Tibial artery (tissue), 4 donors: ENCODE measurements at regions not wholly inside any gene's neighbourhood (a gene's known extent, or its start where the extent isn't known, plus 50 kb on each side); places are given as distances from the start of the nearest gene placed in this dataset.

Source experiments
- DNase-seq, 2 donors: peaks; one replicate each; pipeline ENCODE4 v3.0.0-alpha.2; 2019
- H3K27ac ChIP-seq, 2 donors: fragments of 200-600 bp; sonication (generic) in 1 of 2; 1 replicate in 1 of 2; 2 replicates in 1 of 2; pipeline ENCODE4 v1.5.1; 2018 to 2019; ENCODE audit warnings: mild to moderate bottlenecking in 1 of 2
- H3K27me3 ChIP-seq, 2 donors: fragments of 200-600 bp; sonication (generic) in 1 of 2; one replicate each; pipeline versions ENCODE4 v1.5.1 to v1.6.0; 2016 to 2019
- H3K36me3 ChIP-seq, 3 donors: fragments of 200-600 bp; sonication (generic) in 2 of 3; one replicate each; pipeline ENCODE4 v1.5.1; 2016 to 2019; ENCODE audit warnings: mild to moderate bottlenecking in 2 of 3
- H3K4me1 ChIP-seq, 4 donors: fragments of 200-600 bp; sonication (generic) in 2 of 4; 1 replicate in 3 of 4; 2 replicates in 1 of 4; pipeline ENCODE4 v1.5.1; 2016 to 2019
- H3K4me3 ChIP-seq, 2 donors: fragments of 200-600 bp; sonication (generic) in 1 of 2; 1 replicate in 1 of 2; 2 replicates in 1 of 2; pipeline ENCODE4 v1.5.1; 2018 to 2019; ENCODE audit warnings: mild to moderate bottlenecking in 2 of 2
- H3K9me3 ChIP-seq, 3 donors: fragments of 200-600 bp; sonication (generic) in 1 of 3; one replicate each; pipeline ENCODE4 v1.5.1; 2016 to 2019
- intact Hi-C: fragments of 100-400 bp; cut with DNase I; formaldehyde crosslinking; loops from one replicate; pipeline ENCODE4 v1.15.0; 2023; ENCODE audit warnings: low total_unique reads
- TF ChIP-seq, protein P1 (sequence below), 2 experiments: fragments of 200-600 bp in 1 of 2; fragments of 450-650 bp in 1 of 2; IDR thresholded peaks; one replicate each; pipeline ENCODE4 v1.5.1; 2017 to 2019; ENCODE audit warnings: antibody characterized with exemption in 2 of 2, mild to moderate bottlenecking in 1 of 2, moderate library complexity in 1 of 2

DNA sequence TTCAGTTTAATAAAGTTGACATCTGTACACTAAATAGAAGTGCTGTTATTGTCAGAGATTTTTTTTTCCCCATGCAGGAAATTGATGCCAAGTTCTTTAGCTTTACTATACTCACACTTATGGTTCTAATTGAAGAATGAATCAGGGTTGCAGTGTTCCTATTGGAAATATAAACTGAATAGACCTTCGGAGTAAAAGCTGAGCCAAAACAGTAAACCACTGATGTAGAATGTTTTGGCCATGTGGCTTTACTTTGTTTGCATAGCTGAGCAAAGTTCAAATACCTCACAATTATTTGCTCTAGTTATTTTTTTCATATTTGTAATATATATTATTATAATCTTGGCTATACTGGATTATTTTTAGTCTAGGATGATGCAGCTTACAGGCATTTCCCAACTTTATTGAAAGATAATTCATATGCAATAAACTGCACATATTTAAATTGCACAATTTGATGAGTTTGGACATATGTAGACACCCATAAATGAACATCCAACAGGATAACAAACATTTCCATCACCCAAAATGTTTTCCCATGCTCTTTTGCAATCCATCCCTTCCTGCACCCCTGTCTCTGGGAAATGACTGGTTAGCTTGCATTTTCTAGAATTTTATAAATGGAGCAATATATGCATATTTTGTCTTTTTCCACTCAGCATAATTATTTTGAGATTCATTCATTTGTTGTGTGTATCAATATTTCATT, 105.8 kb upstream of the NOX3 start:
- DNase-seq: no peak
- Histone ChIP-seq H3K4me1 (no peaks in the 10 kb centered on the region), H3K27ac (no peak overlapping the region), H3K9me3 (no peaks in the 10 kb centered on the region), H3K36me3 (no peaks in the 10 kb centered on the region), H3K27me3 (no peaks in the 10 kb centered on the region), H3K4me3 (no peak overlapping the region)
- TF ChIP-seq, protein P1, sequence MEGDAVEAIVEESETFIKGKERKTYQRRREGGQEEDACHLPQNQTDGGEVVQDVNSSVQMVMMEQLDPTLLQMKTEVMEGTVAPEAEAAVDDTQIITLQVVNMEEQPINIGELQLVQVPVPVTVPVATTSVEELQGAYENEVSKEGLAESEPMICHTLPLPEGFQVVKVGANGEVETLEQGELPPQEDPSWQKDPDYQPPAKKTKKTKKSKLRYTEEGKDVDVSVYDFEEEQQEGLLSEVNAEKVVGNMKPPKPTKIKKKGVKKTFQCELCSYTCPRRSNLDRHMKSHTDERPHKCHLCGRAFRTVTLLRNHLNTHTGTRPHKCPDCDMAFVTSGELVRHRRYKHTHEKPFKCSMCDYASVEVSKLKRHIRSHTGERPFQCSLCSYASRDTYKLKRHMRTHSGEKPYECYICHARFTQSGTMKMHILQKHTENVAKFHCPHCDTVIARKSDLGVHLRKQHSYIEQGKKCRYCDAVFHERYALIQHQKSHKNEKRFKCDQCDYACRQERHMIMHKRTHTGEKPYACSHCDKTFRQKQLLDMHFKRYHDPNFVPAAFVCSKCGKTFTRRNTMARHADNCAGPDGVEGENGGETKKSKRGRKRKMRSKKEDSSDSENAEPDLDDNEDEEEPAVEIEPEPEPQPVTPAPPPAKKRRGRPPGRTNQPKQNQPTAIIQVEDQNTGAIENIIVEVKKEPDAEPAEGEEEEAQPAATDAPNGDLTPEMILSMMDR (IDR thresholded peaks at IDR 0.05): no peak
- intact Hi-C loops: no loop called here

DNA sequence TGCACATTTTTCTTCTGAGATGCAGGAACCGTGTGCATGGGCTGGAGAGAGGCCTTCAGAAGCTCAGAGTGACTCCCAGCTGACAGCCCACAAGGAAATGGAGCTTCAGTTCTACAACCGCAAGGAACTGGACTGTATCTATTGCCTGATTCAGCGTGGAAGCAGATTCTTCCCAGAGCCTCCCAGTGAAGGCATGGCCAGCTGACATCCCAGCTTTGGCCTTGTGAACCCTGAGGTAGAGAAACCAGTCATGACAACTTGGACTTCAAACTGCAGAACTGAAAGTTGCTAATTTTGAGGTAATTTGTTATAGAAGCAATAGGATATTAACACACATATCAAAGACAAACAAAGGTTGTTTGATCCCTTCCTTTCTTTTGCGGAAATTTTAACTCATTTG, 94.3 kb upstream of the NOX3 start:
- Histone ChIP-seq H3K27me3 (no peaks in the 10 kb centered on the region), H3K9me3 (no peaks in the 10 kb centered on the region), H3K4me1 (peaks cover 0 to 6% (median 0%) of the 10 kb centered on the region in 4 donors), H3K4me3 (no peak overlapping the region), H3K36me3 (no peaks in the 10 kb centered on the region), H3K27ac (no peak overlapping the region)
- no peak for DNase-seq
- intact Hi-C loops: no loop called here
- TF ChIP-seq, protein P1 (IDR thresholded peaks at IDR 0.05): no peak

DNA sequence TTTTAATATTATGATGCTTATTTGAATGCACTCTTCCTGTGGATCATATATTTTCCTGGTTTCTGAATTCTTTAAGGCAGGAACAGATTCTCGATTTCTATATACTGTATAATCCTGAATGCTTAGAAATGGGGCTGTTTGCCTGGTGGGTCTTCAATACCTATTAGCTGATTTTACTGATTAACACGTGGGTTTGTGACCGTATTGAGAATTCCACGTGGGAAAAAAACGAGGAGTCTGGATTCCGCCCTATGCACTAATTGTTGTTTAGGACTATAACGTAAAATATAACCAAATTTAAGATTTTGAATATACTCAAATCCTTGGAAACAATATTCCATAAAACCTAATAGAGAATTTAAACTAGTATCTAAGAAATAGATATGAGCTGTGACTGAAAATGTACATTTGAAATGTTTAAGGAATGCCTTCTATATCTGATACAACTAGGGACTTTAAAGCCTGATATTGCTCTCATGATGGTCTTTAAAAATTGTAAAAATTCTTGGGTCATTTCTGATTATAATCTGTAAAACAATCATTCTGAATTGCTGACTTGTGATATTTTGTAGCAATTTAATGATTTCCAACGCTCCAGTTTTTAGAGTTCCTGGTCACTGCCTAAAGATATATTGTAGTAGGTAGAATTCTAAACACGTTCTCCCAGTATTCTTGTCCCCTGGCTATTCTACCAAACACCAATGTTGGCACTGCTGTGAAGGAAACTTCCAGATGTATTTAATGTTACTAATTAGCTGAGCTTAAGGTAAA, 93.6 kb upstream of the NOX3 start:
- intact Hi-C loops: no loop called here

DNA sequence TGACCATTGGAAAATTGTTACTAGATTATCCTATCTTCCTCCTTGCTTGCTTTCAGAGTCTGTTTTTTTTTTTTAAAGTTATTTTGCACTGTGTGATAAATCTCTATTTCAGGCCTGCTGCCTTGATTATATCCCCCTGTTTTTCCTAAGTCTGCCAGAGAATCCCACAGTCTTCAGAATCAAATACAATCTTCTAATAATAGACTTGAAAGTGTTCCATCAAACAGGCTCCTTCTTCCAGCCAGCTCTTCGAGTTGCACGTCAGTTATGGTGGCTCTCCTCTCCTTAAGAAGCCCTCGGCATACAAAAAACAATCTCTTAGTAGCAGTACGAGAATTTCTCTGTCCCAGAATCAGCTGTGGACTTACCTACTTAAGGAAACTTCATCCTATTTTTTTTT, 92.9 kb upstream of the NOX3 start:
- Histone ChIP-seq H3K27me3 (no peaks in the 10 kb centered on the region), H3K9me3 (no peaks in the 10 kb centered on the region), H3K4me3 (no peak overlapping the region), H3K4me1 (peaks cover 0 to 6% (median 0%) of the 10 kb centered on the region in 4 donors), H3K36me3 (no peaks in the 10 kb centered on the region), H3K27ac (no peak overlapping the region)
- TF ChIP-seq, protein P1 (IDR thresholded peaks at IDR 0.05): no peak
- intact Hi-C loops: no loop called here
- DNase-seq: no peak

More for the DNA sequence above, 93.6 kb upstream of the NOX3 start:
- Histone ChIP-seq H3K36me3 (no peaks in the 10 kb centered on the region), H3K27ac (no peak overlapping the region), H3K9me3 (no peaks in the 10 kb centered on the region), H3K4me3 (no peak overlapping the region), H3K27me3 (no peaks in the 10 kb centered on the region), H3K4me1 (peaks cover 0 to 6% (median 0%) of the 10 kb centered on the region in 4 donors)
- no peak for DNase-seq
- TF ChIP-seq, protein P1 (IDR thresholded peaks at IDR 0.05): no peak

DNA sequence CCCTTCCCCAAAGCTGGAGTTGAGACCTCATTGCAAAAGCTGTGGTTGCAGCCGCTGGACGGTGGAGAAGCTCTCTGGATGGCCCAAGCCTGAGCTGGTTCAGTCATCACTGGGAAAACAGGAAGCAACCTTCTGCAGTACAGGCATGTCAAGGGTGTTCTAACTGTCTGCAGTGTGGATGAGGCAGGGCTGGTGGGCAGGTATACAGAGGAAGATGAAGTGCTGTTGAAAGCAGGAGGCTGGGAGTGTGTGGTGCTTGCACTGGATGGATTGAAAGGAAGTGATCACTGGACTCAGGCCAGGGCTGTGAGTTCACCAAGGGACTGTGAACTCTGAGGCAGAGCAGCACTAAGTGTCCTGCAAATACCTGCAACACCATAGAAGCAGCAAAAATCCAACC, 89.0 kb upstream of the NOX3 start:
- DNase-seq: no peak
- intact Hi-C loops: no loop called here
- TF ChIP-seq, protein P1 (IDR thresholded peaks at IDR 0.05): no peak
- H3K27ac ChIP-seq: no peak overlapping the region
- H3K9me3 ChIP-seq: no peaks in the 10 kb centered on the region
- no peak overlapping the region for H3K4me3 ChIP-seq
- no peaks in the 10 kb centered on the region for H3K36me3 ChIP-seq
- H3K4me1 ChIP-seq: peaks cover 0 to 6% (median 0%) of the 10 kb centered on the region in 4 donors
- H3K27me3 ChIP-seq: no peaks in the 10 kb centered on the region
